ENCODE measurements at regions not wholly inside any gene's neighbourhood (a gene's known extent, or its start where the extent isn't known, plus 50 kb on each side); places are given as distances from the start of the nearest gene placed in this dataset.
"Not testable (repeated sequence)": the region's sequence is repeated elsewhere in the genome, so short reads cannot be mapped to it uniquely, and the experiment has no call there.

DNA sequence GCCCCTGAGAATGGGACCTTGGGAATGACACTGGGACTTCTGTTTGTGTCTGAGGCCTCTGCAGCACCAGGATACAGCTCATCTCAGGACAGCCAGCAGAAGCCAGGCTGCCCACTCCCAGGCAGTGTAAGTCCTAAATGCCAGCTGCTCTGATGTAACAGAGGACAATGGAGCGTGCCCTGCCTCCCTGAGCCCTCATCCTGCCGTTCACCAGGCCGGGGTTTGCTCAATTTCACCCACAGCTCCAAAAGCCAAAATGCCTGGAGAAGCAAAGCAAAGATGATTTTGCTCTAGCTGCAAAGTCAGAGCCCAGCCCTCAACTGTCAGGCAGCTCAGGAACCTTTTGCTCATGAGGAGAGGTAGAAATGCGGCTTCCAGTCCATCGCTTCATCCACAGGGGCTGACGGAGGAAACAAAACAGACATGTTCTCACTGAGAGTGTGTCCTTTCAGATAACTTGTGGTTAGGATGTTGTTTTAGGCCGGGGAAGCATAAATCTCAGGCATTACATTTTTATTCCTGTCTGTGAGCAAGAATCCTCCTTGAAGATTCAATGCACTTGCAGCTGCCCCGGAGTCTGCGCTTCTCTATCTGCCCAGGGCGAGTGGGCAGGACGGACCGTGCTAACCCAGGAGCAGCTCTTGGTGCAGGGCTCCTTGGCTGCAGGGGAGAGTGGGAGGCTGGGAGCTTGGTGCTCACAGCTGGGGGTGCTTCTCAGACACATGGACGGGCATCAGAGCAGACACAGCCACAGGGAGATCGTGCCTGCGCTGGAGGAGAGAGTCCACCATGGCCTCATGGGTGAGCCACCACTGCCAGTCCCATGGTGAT, 83.2 kb upstream of the CHST15 start:
- no peak overlapping the region for H3K27ac Mint-ChIP-seq
- H3K36me3 Mint-ChIP-seq, result no peaks in the 10 kb centered on the region
- no peak for DNase-seq
- H3K4me1 Mint-ChIP-seq, result no peaks in the 10 kb centered on the region
- H3K9me3 Mint-ChIP-seq, result peaks cover 0 to 2% (median 0%) of the 10 kb centered on the region in 6 donors
- H3K4me3 Mint-ChIP-seq, result no peak overlapping the region
- H3K27me3 Mint-ChIP-seq (ENCODE audit: low read depth in 3 of 3), result peaks cover 4 to 7% (median 6%) of the 10 kb centered on the region in 3 donors

- no peak for DNase-seq
- Mint-ChIP-seq H3K27ac (no peak overlapping the region), H3K36me3 (no peaks in the 10 kb centered on the region), H3K4me3 (no peak overlapping the region), H3K27me3 (ENCODE audit: low read depth in 3 of 3) (peaks cover 2 to 8% (median 2%) of the 10 kb centered on the region in 3 donors), H3K4me1 (no peaks in the 10 kb centered on the region), H3K9me3 (no peaks in the 10 kb centered on the region)
Observed at GRCh38 chr10:124175701-124176348, 82.4 kb upstream of the CHST15 start.

GRCh38 chr10:124174673-124175645, 81.6 kb upstream of the CHST15 start:
- Mint-ChIP-seq H3K4me1 (no peaks in the 10 kb centered on the region), H3K4me3 (no peak overlapping the region), H3K27me3 (ENCODE audit: low read depth in 3 of 3) (peaks cover 2 to 8% (median 2%) of the 10 kb centered on the region in 3 donors), H3K27ac (no peak overlapping the region), H3K9me3 (no peaks in the 10 kb centered on the region), H3K36me3 (no peaks in the 10 kb centered on the region)
- no peak for DNase-seq

GRCh38 chr10:124174071-124174566, 80.7 kb upstream of the CHST15 start:
- Mint-ChIP-seq H3K4me3 (no peak overlapping the region), H3K36me3 (no peaks in the 10 kb centered on the region), H3K4me1 (no peaks in the 10 kb centered on the region), H3K27ac (peak overlapping the region in 1 of 6 donors; percentile 40), H3K9me3 (no peaks in the 10 kb centered on the region), H3K27me3 (ENCODE audit: low read depth in 3 of 3) (peaks cover 2 to 8% (median 2%) of the 10 kb centered on the region in 3 donors)
- no peak for DNase-seq

- peaks cover 2 to 8% (median 2%) of the 10 kb centered on the region in 3 donors for H3K27me3 Mint-ChIP-seq (ENCODE audit: low read depth in 3 of 3)
- DNase-seq, result no peak
- H3K4me3 Mint-ChIP-seq, result no peak overlapping the region
- H3K4me1 Mint-ChIP-seq, result no peaks in the 10 kb centered on the region
- no peaks in the 10 kb centered on the region for H3K9me3 Mint-ChIP-seq
- no peak overlapping the region for H3K27ac Mint-ChIP-seq
- H3K36me3 Mint-ChIP-seq, result no peaks in the 10 kb centered on the region
Observed at GRCh38 chr10:124173298-124173900, 80.0 kb upstream of the CHST15 start.

- Mint-ChIP-seq H3K4me3 (no peak overlapping the region), H3K27me3 (ENCODE audit: low read depth in 3 of 3) (peaks cover 1 to 8% (median 2%) of the 10 kb centered on the region in 3 donors), H3K4me1 (no peaks in the 10 kb centered on the region), H3K27ac (no peak overlapping the region), H3K36me3 (no peaks in the 10 kb centered on the region), H3K9me3 (no peaks in the 10 kb centered on the region)
- DNase-seq, result no peak
Observed at GRCh38 chr10:124172181-124172916, 79.0 kb upstream of the CHST15 start.

- Mint-ChIP-seq H3K27me3 (ENCODE audit: low read depth in 3 of 3) (peaks cover 0 to 8% (median 2%) of the 10 kb centered on the region in 3 donors), H3K4me1 (no peaks in the 10 kb centered on the region), H3K9me3 (no peaks in the 10 kb centered on the region), H3K36me3 (peaks cover 0 to 6% (median 0%) of the 10 kb centered on the region in 3 donors), H3K4me3 (no peak overlapping the region), H3K27ac (no peak overlapping the region)
- DNase-seq, result no peak
Observed at GRCh38 chr10:124171561-124171960, 78.2 kb upstream of the CHST15 start.

DNA sequence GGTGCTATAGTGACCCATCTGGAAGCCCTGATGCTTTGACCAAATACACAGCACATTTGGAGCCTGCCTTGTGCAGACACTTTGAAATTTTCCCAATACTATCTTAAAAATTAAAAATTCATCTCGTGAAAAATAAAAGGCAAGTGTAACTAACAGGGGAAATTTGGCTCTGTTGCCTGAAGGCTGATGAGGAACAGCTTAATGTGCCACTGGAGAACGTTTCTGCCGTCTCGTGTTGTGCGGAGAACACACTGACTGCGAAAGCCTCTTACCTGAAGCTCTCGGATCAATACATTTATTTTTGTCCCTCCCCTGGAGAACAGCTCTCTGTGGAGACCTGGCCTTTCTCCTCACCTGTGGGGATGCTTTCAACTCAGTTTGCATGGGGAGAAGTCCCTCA, 77.2 kb upstream of the CHST15 start:
- Mint-ChIP-seq H3K27ac (no peak overlapping the region), H3K27me3 (ENCODE audit: low read depth in 3 of 3) (peaks cover 0 to 5% (median 2%) of the 10 kb centered on the region in 3 donors), H3K4me1 (no peaks in the 10 kb centered on the region), H3K4me3 (no peak overlapping the region), H3K9me3 (no peaks in the 10 kb centered on the region), H3K36me3 (peaks cover 0 to 6% (median 0%) of the 10 kb centered on the region in 3 donors)
- DNase-seq, result no peak

DNA sequence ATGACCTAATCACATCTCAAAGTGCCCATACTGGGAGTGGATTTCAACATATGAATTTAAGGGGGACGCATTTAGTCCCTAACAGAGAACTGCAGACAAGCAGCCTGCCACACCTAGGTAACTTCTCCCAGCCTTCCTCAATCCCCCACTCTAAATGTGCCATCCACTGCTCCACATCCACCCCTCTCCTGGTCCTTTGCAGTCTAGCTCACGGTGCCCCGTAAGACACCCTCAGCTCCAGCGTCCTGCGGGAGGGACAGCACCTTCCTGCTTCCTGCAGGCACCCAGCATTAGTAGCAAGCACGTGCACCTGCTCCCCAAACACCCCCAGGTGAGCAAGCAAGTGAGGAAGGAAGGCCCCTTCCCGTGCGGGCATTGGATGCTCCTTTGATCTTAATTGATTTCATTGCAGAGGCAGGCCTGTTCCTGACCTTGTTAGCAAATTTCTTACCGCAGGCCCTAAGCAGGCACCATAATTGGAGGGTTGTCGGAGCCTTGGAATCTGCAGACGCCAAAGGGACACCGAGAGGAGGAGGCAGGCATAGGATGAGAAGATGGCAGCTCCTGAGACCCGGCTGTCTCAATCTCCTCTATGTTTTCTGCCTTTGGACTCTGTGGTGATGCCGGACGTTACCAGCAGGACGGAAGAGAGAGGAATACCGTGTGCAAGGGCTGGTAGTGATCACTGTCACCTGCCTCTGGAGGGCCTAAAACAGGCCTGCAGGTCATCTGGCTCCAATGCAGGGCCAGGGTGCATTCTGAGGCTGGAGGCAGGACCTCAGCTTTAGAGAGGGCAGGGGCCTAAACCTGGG, 75.8 kb upstream of the CHST15 start:
- H3K4me1 Mint-ChIP-seq, result no peaks in the 10 kb centered on the region

DNA sequence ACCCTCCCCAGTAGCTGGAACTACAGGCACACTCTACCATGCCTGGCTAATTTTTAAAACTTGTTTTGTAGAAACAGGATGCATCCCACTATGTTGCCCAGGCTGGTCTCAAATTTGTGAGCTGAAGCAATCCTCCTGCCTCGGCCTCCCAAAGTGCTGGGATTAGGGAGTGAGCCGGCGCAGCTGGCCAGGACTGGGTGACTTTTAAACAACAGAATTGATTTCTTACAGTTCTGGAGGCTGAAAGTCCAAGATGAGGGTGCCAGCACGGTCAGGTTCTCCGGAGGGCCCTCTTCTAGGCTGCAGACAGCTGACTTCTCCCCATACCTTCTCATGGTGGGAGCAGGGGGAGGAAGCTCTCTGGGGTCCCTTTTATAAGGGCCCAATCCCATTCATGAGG, 75.2 kb upstream of the CHST15 start:
- Mint-ChIP-seq H3K4me3 (no peak overlapping the region), H3K4me1 (no peaks in the 10 kb centered on the region), H3K36me3 (peaks cover 0 to 6% (median 0%) of the 10 kb centered on the region in 3 donors), H3K27ac (no peak overlapping the region), H3K27me3 (ENCODE audit: low read depth in 3 of 3) (peaks cover 3 to 7% (median 6%) of the 10 kb centered on the region in 3 donors), H3K9me3 (no peaks in the 10 kb centered on the region)
- no peak for DNase-seq

More for the DNA sequence above, 75.8 kb upstream of the CHST15 start:
- no peak overlapping the region for H3K27ac Mint-ChIP-seq
- DNase-seq, result no peak
- H3K36me3 Mint-ChIP-seq, result peaks cover 0 to 6% (median 0%) of the 10 kb centered on the region in 3 donors
- H3K9me3 Mint-ChIP-seq, result no peaks in the 10 kb centered on the region
- H3K4me3 Mint-ChIP-seq, result no peak overlapping the region
- peaks cover 2 to 7% (median 2%) of the 10 kb centered on the region in 3 donors for H3K27me3 Mint-ChIP-seq (ENCODE audit: low read depth in 3 of 3)

GRCh38 chr10:124167925-124168324, 74.5 kb upstream of the CHST15 start:
- not testable (repeated sequence) for H3K27ac Mint-ChIP-seq

More at GRCh38 chr10:124167925-124168324, 74.5 kb upstream of the CHST15 start:
- not testable (repeated sequence) for H3K4me3 Mint-ChIP-seq; DNase-seq; H3K36me3 Mint-ChIP-seq; H3K4me1 Mint-ChIP-seq; H3K9me3 Mint-ChIP-seq; H3K27me3 Mint-ChIP-seq (ENCODE audit: low read depth in 3 of 3)

Measured in immature natural killer cell (primary cell).